ENCODE measurements at regions not wholly inside any gene's neighbourhood (a gene's known extent, or its start where the extent isn't known, plus 50 kb on each side); places are given as distances from the start of the nearest gene placed in this dataset.

DNA sequence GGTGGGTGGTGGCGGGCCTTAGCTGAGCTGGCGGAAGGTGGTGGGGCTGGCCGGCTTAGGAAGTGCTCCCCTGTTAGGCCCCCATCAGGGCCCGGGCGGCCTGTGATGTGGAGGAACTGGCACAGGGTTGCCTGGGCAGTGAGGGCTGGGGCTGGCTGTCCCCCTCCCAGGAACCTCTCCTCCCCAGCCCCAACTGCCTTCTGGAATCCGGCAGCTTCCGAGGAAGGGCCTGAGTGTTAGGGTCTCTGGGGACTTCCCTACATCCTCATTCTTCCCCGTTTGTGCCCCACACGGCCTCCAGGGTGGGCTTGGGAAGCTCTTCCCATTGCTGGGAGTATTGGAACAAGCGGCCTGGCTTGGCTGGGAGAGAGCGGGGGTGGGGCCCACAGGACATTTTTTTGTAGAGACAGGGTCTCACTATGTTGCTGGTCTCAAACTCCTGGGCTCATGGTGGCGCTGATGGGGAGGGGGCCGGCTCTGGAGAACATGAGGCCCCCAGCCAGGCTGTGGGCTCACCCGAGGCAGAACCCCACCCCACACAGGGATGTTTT, 89.9 kb upstream of the CIBAR2 start:
- intact Hi-C loops (cut with micrococcal nuclease): no loop called here
- Histone ChIP-seq H3K4me1 (ENCODE audit: control insufficient read depth, insufficient read depth, low read length) (no peaks in the 10 kb centered on the region), H3K4me3 (ENCODE audit: low read length) (no peak overlapping the region), H3K9me3 (ENCODE audit: control insufficient read depth, insufficient read depth, low read length) (no peaks in the 10 kb centered on the region), H3K36me3 (ENCODE audit: control insufficient read depth, insufficient read depth, low read length) (no peaks in the 10 kb centered on the region), H3K27ac (ENCODE audit: low read length) (no peak overlapping the region), H3K27me3 (ENCODE audit: control insufficient read depth, insufficient read depth, low read length) (no peaks in the 10 kb centered on the region)
- TF ChIP-seq, protein P1, sequence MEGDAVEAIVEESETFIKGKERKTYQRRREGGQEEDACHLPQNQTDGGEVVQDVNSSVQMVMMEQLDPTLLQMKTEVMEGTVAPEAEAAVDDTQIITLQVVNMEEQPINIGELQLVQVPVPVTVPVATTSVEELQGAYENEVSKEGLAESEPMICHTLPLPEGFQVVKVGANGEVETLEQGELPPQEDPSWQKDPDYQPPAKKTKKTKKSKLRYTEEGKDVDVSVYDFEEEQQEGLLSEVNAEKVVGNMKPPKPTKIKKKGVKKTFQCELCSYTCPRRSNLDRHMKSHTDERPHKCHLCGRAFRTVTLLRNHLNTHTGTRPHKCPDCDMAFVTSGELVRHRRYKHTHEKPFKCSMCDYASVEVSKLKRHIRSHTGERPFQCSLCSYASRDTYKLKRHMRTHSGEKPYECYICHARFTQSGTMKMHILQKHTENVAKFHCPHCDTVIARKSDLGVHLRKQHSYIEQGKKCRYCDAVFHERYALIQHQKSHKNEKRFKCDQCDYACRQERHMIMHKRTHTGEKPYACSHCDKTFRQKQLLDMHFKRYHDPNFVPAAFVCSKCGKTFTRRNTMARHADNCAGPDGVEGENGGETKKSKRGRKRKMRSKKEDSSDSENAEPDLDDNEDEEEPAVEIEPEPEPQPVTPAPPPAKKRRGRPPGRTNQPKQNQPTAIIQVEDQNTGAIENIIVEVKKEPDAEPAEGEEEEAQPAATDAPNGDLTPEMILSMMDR (IDR thresholded peaks at IDR 0.05): no peak
- no peaks in the 10 kb centered on the region for H3K36me3 Mint-ChIP-seq
- no peaks in the 10 kb centered on the region for H3K9me3 Mint-ChIP-seq
- ATAC-seq (no peak), DNase-seq (no peak)
- no peak overlapping the region for H3K4me3 Mint-ChIP-seq
- H3K4me1 Mint-ChIP-seq: no peaks in the 10 kb centered on the region
- H3K27ac Mint-ChIP-seq: no peak overlapping the region
- peaks cover 0 to 3% of the 10 kb centered on the region in 2 donors for H3K27me3 Mint-ChIP-seq (ENCODE audit: low read depth in 2 of 2)
- 70% methylated on average over 14 of the region's 14 CpGs for WGBS (ENCODE audit: insufficient coverage)

DNA sequence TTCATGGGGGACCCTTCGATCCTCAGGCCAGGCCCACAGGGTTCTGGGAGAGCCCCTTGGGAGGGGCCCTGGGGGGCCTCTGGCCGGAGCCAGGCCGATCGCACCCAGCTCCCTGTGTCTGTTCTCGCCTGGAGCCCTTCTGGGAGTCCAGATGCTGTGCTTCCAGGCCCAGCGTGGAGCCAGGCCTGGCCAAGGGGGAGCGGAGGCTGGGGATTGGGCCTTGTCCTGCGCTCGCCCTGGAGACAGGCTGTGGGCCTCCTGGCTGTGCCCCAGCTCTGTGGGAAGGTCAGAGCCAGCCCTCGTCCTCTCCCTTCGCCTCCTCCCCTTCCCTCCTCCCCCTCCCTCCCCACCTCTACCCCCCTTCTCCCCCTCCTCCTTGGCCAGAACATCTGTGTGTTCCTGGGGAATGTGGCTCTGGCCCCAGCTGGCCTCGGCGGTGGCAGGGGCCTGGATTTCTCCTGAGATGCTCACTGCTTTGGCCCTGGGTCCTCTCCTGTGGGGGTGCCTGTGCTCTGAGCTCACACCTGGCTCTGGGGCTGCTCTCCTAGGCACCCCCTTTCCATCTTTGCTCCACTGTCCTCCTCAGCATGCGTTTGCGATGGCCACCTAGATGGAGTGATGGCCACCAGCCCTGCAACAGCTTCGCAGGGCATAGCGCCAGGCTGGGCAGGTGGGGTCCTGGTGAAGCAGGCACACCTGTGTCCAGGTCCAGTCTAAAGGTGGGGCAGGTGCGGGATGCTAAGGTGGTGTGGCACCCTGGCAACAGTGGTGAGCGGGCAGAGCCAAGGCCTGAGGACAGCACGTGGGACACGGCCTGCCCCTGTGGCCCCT, 90.6 kb upstream of the CIBAR2 start:
- peaks cover 0 to 3% of the 10 kb centered on the region in 2 donors for H3K27me3 Mint-ChIP-seq (ENCODE audit: low read depth in 2 of 2)
- H3K4me1 Mint-ChIP-seq: no peaks in the 10 kb centered on the region
- 83% methylated on average over 21 of the region's 21 CpGs for WGBS (ENCODE audit: insufficient coverage)
- DNase-seq (no peak), ATAC-seq (no peak)
- TF ChIP-seq, protein P1 (IDR thresholded peaks at IDR 0.05): no peak
- H3K27me3 ChIP-seq (ENCODE audit: control insufficient read depth, insufficient read depth, low read length): no peaks in the 10 kb centered on the region
- no peak overlapping the region for H3K4me3 ChIP-seq (ENCODE audit: low read length)
- H3K9me3 Mint-ChIP-seq: no peaks in the 10 kb centered on the region
- intact Hi-C loops (cut with micrococcal nuclease): no loop called here
- no peak overlapping the region for H3K27ac Mint-ChIP-seq
- no peaks in the 10 kb centered on the region for H3K36me3 Mint-ChIP-seq
- H3K4me3 Mint-ChIP-seq: no peak overlapping the region
- H3K9me3 ChIP-seq (ENCODE audit: control insufficient read depth, insufficient read depth, low read length): no peaks in the 10 kb centered on the region
- H3K27ac ChIP-seq (ENCODE audit: low read length): no peak overlapping the region
- no peaks in the 10 kb centered on the region for H3K4me1 ChIP-seq (ENCODE audit: control insufficient read depth, insufficient read depth, low read length)
- H3K36me3 ChIP-seq (ENCODE audit: control insufficient read depth, insufficient read depth, low read length): no peaks in the 10 kb centered on the region

DNA sequence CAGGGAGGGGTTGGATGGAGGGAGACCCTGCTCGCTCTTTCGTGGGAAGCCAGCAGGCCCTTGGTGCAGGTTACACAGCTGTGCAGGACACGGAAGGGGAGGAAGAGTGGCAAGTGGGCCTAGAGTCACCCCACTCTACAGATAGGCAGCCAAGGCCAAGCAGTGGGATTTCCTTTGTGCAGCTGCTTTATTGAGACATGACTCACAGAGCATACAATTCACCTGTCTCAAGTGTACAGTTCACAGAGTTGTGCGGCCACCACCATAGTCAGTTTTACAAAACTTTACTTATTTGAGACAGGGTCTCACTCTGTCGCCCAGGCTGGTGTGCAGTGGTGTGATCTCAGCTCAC, 91.2 kb upstream of the CIBAR2 start:
- ATAC-seq: no peak
- no peak for DNase-seq
- Mint-ChIP-seq H3K27ac (no peak overlapping the region), H3K27me3 (ENCODE audit: low read depth in 2 of 2) (peaks cover 0 to 3% of the 10 kb centered on the region in 2 donors), H3K36me3 (no peaks in the 10 kb centered on the region), H3K4me1 (no peaks in the 10 kb centered on the region), H3K4me3 (no peak overlapping the region), H3K9me3 (no peaks in the 10 kb centered on the region)
- H3K27me3 ChIP-seq (ENCODE audit: control insufficient read depth, insufficient read depth, low read length): no peaks in the 10 kb centered on the region
- H3K27ac ChIP-seq (ENCODE audit: low read length): no peak overlapping the region
- H3K4me3 ChIP-seq (ENCODE audit: low read length): no peak overlapping the region
- TF ChIP-seq, protein P1 (IDR thresholded peaks at IDR 0.05): no peak
- H3K9me3 ChIP-seq (ENCODE audit: control insufficient read depth, insufficient read depth, low read length): no peaks in the 10 kb centered on the region
- no peaks in the 10 kb centered on the region for H3K4me1 ChIP-seq (ENCODE audit: control insufficient read depth, insufficient read depth, low read length)
- intact Hi-C loops (cut with micrococcal nuclease): no loop called here
- H3K36me3 ChIP-seq (ENCODE audit: control insufficient read depth, insufficient read depth, low read length): no peaks in the 10 kb centered on the region
- WGBS (ENCODE audit: insufficient coverage): 90% methylated on average over 5 of the region's 5 CpGs
